Tibial artery (tissue), 4 donors: ENCODE measurements at regions not wholly inside any gene's neighbourhood (a gene's known extent, or its start where the extent isn't known, plus 50 kb on each side); places are given as distances from the start of the nearest gene placed in this dataset.

Source experiments
- DNase-seq, 2 donors: peaks; one replicate each; pipeline ENCODE4 v3.0.0-alpha.2; 2019
- H3K27ac ChIP-seq, 2 donors: fragments of 200-600 bp; sonication (generic) in 1 of 2; 1 replicate in 1 of 2; 2 replicates in 1 of 2; pipeline ENCODE4 v1.5.1; 2018 to 2019; ENCODE audit warnings: mild to moderate bottlenecking in 1 of 2
- H3K27me3 ChIP-seq, 2 donors: fragments of 200-600 bp; sonication (generic) in 1 of 2; one replicate each; pipeline versions ENCODE4 v1.5.1 to v1.6.0; 2016 to 2019
- H3K36me3 ChIP-seq, 3 donors: fragments of 200-600 bp; sonication (generic) in 2 of 3; one replicate each; pipeline ENCODE4 v1.5.1; 2016 to 2019; ENCODE audit warnings: mild to moderate bottlenecking in 2 of 3
- H3K4me1 ChIP-seq, 4 donors: fragments of 200-600 bp; sonication (generic) in 2 of 4; 1 replicate in 3 of 4; 2 replicates in 1 of 4; pipeline ENCODE4 v1.5.1; 2016 to 2019
- H3K4me3 ChIP-seq, 2 donors: fragments of 200-600 bp; sonication (generic) in 1 of 2; 1 replicate in 1 of 2; 2 replicates in 1 of 2; pipeline ENCODE4 v1.5.1; 2018 to 2019; ENCODE audit warnings: mild to moderate bottlenecking in 2 of 2
- H3K9me3 ChIP-seq, 3 donors: fragments of 200-600 bp; sonication (generic) in 1 of 3; one replicate each; pipeline ENCODE4 v1.5.1; 2016 to 2019
- intact Hi-C: fragments of 100-400 bp; cut with DNase I; formaldehyde crosslinking; loops from one replicate; pipeline ENCODE4 v1.15.0; 2023; ENCODE audit warnings: low total_unique reads
- TF ChIP-seq, protein P1 (sequence below), 2 experiments: fragments of 200-600 bp in 1 of 2; fragments of 450-650 bp in 1 of 2; IDR thresholded peaks; one replicate each; pipeline ENCODE4 v1.5.1; 2017 to 2019; ENCODE audit warnings: antibody characterized with exemption in 2 of 2, mild to moderate bottlenecking in 1 of 2, moderate library complexity in 1 of 2

DNA sequence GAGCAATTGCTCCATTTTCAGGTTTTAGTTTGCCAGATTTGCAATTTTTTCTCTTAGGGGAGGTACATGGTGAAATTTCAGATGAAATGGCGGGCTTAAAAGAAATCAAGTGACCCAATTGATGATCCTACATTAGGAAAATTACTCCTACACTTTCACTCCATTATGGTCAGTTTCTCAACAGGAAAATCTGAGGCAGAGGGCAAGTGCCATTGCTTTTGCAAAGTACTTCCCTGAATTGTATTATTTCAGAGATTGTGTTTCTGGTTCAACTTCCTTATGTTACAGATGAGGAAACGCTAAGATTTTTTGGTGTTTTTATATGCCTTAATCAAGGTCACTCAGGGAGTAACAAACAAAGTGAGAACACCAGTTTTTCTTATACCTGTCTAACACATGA, 302.2 kb downstream of the ARAP2 start:
- Histone ChIP-seq H3K27ac (no peak overlapping the region), H3K27me3 (no peaks in the 10 kb centered on the region), H3K9me3 (no peaks in the 10 kb centered on the region), H3K4me1 (no peaks in the 10 kb centered on the region), H3K36me3 (no peaks in the 10 kb centered on the region), H3K4me3 (no peak overlapping the region)
- intact Hi-C loops, result no loop called here
- TF ChIP-seq, protein P1, sequence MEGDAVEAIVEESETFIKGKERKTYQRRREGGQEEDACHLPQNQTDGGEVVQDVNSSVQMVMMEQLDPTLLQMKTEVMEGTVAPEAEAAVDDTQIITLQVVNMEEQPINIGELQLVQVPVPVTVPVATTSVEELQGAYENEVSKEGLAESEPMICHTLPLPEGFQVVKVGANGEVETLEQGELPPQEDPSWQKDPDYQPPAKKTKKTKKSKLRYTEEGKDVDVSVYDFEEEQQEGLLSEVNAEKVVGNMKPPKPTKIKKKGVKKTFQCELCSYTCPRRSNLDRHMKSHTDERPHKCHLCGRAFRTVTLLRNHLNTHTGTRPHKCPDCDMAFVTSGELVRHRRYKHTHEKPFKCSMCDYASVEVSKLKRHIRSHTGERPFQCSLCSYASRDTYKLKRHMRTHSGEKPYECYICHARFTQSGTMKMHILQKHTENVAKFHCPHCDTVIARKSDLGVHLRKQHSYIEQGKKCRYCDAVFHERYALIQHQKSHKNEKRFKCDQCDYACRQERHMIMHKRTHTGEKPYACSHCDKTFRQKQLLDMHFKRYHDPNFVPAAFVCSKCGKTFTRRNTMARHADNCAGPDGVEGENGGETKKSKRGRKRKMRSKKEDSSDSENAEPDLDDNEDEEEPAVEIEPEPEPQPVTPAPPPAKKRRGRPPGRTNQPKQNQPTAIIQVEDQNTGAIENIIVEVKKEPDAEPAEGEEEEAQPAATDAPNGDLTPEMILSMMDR (IDR thresholded peaks at IDR 0.05), result no peak
- no peak for DNase-seq

DNA sequence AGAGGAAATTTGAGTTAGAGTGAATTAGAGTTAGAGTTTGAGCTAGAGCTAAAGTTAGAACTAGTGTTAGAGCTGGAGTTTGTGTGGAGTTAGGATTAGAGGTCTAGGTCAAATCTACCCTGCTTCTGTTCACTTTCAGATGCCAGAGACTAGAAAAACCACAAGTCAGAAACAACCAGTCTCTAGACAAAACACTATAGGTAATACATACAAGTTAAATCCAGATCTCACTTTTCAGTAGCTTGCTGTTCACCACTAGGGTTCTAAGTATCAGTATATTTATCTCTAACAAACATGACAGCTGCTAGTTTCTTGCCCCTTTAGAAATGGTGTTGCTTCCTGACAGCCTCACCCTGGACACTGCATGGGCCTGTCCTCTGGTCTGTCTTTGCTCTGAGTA, 300.7 kb downstream of the ARAP2 start:
- intact Hi-C loops, result no loop called here
- DNase-seq, result no peak
- no peaks in the 10 kb centered on the region for H3K36me3 ChIP-seq
- no peak overlapping the region for H3K27ac ChIP-seq
- TF ChIP-seq, protein P1 (IDR thresholded peaks at IDR 0.05), result no peak
- no peak overlapping the region for H3K4me3 ChIP-seq
- no peaks in the 10 kb centered on the region for H3K27me3 ChIP-seq
- no peaks in the 10 kb centered on the region for H3K9me3 ChIP-seq
- no peaks in the 10 kb centered on the region for H3K4me1 ChIP-seq

DNA sequence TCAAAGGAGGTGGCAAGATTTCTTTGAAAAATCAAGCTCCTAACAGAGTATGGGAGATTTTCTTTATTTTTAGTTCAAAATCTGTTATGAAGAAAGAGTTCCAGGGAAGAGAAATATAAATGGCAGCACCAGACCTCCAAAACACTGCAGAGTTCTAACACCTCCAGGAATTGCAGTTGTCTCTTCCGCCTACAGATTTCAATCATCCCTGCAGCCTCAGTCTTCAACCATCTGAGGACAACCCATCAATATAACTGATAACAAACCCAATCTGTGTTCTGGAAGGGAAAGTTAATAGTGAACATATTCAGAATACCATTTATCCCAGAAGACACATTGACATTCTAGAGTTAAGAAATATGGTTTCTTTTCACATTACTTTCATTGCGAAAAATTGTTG, 296.1 kb downstream of the ARAP2 start:
- Histone ChIP-seq H3K36me3 (no peaks in the 10 kb centered on the region), H3K9me3 (peaks cover 0 to 6% (median 0%) of the 10 kb centered on the region in 3 donors), H3K27ac (no peak overlapping the region), H3K4me3 (no peak overlapping the region), H3K27me3 (no peaks in the 10 kb centered on the region), H3K4me1 (no peaks in the 10 kb centered on the region)
- TF ChIP-seq, protein P1 (IDR thresholded peaks at IDR 0.05), result no peak
- no peak for DNase-seq
- intact Hi-C loops, result no loop called here

DNA sequence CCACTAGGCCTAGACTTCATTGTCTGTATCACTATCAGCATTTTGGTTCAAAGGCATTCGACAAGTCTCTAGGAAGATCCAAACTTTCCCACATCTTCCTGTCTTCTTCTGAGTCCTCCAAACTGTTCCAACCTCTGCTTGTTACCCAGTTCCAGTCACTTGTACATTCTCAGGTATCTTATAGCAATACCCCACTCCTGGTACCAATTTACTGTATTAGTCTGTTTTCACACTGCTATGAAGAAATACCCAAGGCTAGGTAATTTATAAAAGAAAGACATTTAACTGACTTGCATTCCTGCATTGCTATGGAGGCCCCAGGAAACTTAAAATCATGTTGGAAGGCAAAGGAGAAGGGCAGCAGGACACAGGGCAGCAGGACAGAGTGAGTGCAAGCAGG, 293.9 kb downstream of the ARAP2 start:
- intact Hi-C loops, result no loop called here
- TF ChIP-seq, protein P1 (IDR thresholded peaks at IDR 0.05), result no peak
- Histone ChIP-seq H3K27ac (no peak overlapping the region), H3K36me3 (no peaks in the 10 kb centered on the region), H3K27me3 (no peaks in the 10 kb centered on the region), H3K4me3 (no peak overlapping the region), H3K9me3 (peaks cover 0 to 6% (median 0%) of the 10 kb centered on the region in 3 donors), H3K4me1 (no peaks in the 10 kb centered on the region)
- DNase-seq, result no peak

DNA sequence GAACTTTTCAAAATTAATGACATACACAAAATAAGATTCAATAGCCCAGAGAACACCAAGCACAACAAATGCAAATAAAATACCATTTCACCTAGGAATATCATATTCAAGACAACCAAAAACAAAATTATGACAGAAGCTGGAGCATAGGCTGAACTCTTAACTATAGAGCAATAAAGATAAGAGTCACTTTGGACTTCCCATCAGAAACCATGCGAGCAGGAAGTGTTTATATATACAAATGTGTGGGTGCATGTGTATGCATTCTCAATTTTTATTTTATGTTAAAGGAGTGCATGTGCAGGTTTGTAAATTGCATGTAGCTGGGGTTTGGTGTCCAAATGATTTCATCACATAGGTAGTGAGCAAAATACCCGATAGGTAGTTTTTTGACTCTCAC, 291.6 kb downstream of the ARAP2 start:
- Histone ChIP-seq H3K36me3 (no peaks in the 10 kb centered on the region), H3K4me3 (no peak overlapping the region), H3K4me1 (no peaks in the 10 kb centered on the region), H3K27me3 (no peaks in the 10 kb centered on the region), H3K27ac (no peak overlapping the region), H3K9me3 (peaks cover 0 to 9% (median 0%) of the 10 kb centered on the region in 3 donors)
- TF ChIP-seq, protein P1 (IDR thresholded peaks at IDR 0.05), result no peak
- intact Hi-C loops, result no loop called here
- no peak for DNase-seq

DNA sequence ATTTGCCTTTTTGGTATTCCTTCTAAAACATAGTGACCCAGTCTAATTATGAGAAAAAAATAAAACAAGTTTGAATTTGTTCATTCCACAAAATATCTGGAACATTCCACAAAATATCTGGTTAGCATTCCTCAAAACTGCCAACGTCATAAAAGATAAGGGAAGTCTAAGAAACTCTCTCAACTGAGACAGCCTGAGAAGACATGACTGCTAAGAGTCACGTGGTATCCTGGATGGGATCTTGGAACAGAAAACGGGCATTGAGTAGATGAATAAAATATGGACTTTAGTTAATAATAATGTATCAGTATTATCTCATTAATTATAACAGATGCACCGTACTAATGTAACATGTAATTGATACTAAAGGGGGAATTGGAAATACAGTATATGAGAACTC, 280.9 kb downstream of the ARAP2 start:
- H3K36me3 ChIP-seq, result no peaks in the 10 kb centered on the region
- no peak overlapping the region for H3K27ac ChIP-seq
- DNase-seq, result no peak
- no peaks in the 10 kb centered on the region for H3K27me3 ChIP-seq
- no peak overlapping the region for H3K4me3 ChIP-seq
- H3K4me1 ChIP-seq, result no peaks in the 10 kb centered on the region
- TF ChIP-seq, protein P1 (IDR thresholded peaks at IDR 0.05), result no peak
- H3K9me3 ChIP-seq, result no peaks in the 10 kb centered on the region
- intact Hi-C loops, result no loop called here
